HEK293 (cell line): ENCODE measurements at regions not wholly inside any gene's neighbourhood (a gene's known extent, or its start where the extent isn't known, plus 50 kb on each side); places are given as distances from the start of the nearest gene placed in this dataset.

ENCODE experiments used
- CTCF ChIA-PET: fragments of 350-600 bp; formaldehyde crosslinking; extraction: SDS; loops from one replicate; lab custom pipeline; 2021; ENCODE audit warnings: antibody characterized with exemption; lab: Yijun Ruan, JAX
- POLR2A ChIA-PET: fragments of 300-600 bp; formaldehyde crosslinking; extraction: SDS; loops from one replicate; lab custom pipeline; 2020; ENCODE audit warnings: antibody characterized with exemption, inconsistent platforms; lab: Yijun Ruan, JAX
- H3K27ac ChIP-seq: fragments of 200-500 bp; sonication (Bioruptor generic); 2 replicates; pipeline ENCODE4 v1.5.1; 2014; ENCODE audit warnings: low read depth, low read length, control low read depth, inconsistent platforms; ENCODE audit errors: extremely low read depth
- H3K36me3 ChIP-seq, 2 experiments: fragments of 200-500 bp in 1 of 2; sonication (Bioruptor generic) in 1 of 2; 1 replicate in 1 of 2; 2 replicates in 1 of 2; pipeline ENCODE4 v1.5.1; 2014 to 2017; ENCODE audit warnings: inconsistent platforms in 2 of 2, low read length in 2 of 2; ENCODE audit not compliant: control insufficient read depth in 2 of 2, insufficient read depth in 1 of 2
- H3K4me1 ChIP-seq: fragments of 200-500 bp; sonication (Bioruptor generic); 2 replicates; pipeline ENCODE4 v1.5.1; 2014; ENCODE audit warnings: mild to moderate bottlenecking, low read length, inconsistent platforms; ENCODE audit not compliant: control insufficient read depth, insufficient read depth
- H3K4me3 ChIP-seq: 2 replicates; pipeline ENCODE4 v1.5.1; 2011; ENCODE audit warnings: low read depth, mild to moderate bottlenecking, control low read depth, low read length, moderate library complexity
- H3K9me3 ChIP-seq: fragments of 200-500 bp; sonication (Bioruptor generic); 2 replicates; pipeline ENCODE4 v1.5.1; 2014; ENCODE audit warnings: low read depth, low read length, inconsistent platforms; ENCODE audit not compliant: control insufficient read depth, insufficient read depth
- GLIS1 ChIP-seq: fragments of 450-650 bp; formaldehyde crosslinking; IDR thresholded peaks from 2 replicates; pipeline ENCODE4 v1.5.1; 2016; ENCODE audit warnings: missing biosample characterization, missing genetic modification characterization
- KLF10 ChIP-seq: fragments of 450-650 bp; IDR thresholded peaks from 2 replicates; pipeline ENCODE4 v1.5.1; 2018; ENCODE audit warnings: missing biosample characterization, mild to moderate bottlenecking, missing genetic modification characterization
- KLF17 ChIP-seq: fragments of 450-650 bp; formaldehyde crosslinking; IDR thresholded peaks from 2 replicates; pipeline ENCODE4 v1.5.1; 2016; ENCODE audit warnings: missing biosample characterization, missing genetic modification characterization
- PBX3 ChIP-seq: sonication (generic); formaldehyde crosslinking; IDR thresholded peaks from 2 replicates; pipeline ENCODE4 v1.8.1; 2022; ENCODE audit warnings: mild to moderate bottlenecking, moderate library complexity, missing genetic modification reagents
- REPIN1 ChIP-seq: fragments of 450-650 bp; formaldehyde crosslinking; IDR thresholded peaks from 2 replicates; pipeline ENCODE4 v1.5.1; 2017; ENCODE audit warnings: missing biosample characterization, missing genetic modification characterization, low read depth
- REST ChIP-seq: fragments of 450-650 bp; formaldehyde crosslinking; IDR thresholded peaks from 2 replicates; pipeline ENCODE4 v1.5.1; 2016; ENCODE audit warnings: missing biosample characterization, missing genetic modification characterization
- SALL2 ChIP-seq: fragments of 450-650 bp; formaldehyde crosslinking; IDR thresholded peaks from 2 replicates; pipeline ENCODE4 v1.5.0; 2017; ENCODE audit warnings: missing biosample characterization, mild to moderate bottlenecking, missing genetic modification characterization, borderline replicate concordance
- ZBTB48 ChIP-seq: fragments of 450-650 bp; formaldehyde crosslinking; IDR thresholded peaks from 2 replicates; pipeline ENCODE4 v1.5.1; 2016; ENCODE audit warnings: missing biosample characterization, missing genetic modification characterization
- ZFHX2 ChIP-seq: fragments of 450-650 bp; formaldehyde crosslinking; conservative IDR thresholded peaks from 2 replicates; pipeline ENCODE4 v1.5.1; 2016; ENCODE audit warnings: missing biosample characterization, missing genetic modification characterization
- ZNF132 ChIP-seq: fragments of 450-650 bp; formaldehyde crosslinking; IDR thresholded peaks from 2 replicates; pipeline ENCODE4 v1.5.1; 2017; ENCODE audit warnings: missing biosample characterization, missing genetic modification characterization, borderline replicate concordance
- ZNF19 ChIP-seq: fragments of 450-650 bp; formaldehyde crosslinking; IDR thresholded peaks from 2 replicates; pipeline ENCODE4; 2016; ENCODE audit warnings: missing biosample characterization, missing genetic modification characterization, low read depth
- ZNF214 ChIP-seq: fragments of 450-650 bp; formaldehyde crosslinking; IDR thresholded peaks from 2 replicates; pipeline ENCODE4 v1.5.1; 2017; ENCODE audit warnings: missing biosample characterization, mild to moderate bottlenecking, missing genetic modification characterization, borderline replicate concordance
- ZNF280D ChIP-seq: fragments of 450-650 bp; formaldehyde crosslinking; IDR thresholded peaks from 2 replicates; pipeline ENCODE4 v1.5.1; 2016; ENCODE audit warnings: missing biosample characterization, missing genetic modification characterization
- ZNF292 ChIP-seq: fragments of 450-650 bp; formaldehyde crosslinking; IDR thresholded peaks from 2 replicates; pipeline ENCODE4 v1.5.1; 2016; ENCODE audit warnings: low read depth, missing biosample characterization, missing genetic modification characterization, borderline replicate concordance
- ZNF311 ChIP-seq: fragments of 450-650 bp; formaldehyde crosslinking; IDR thresholded peaks from 2 replicates; pipeline ENCODE4 v1.5.1; 2017; ENCODE audit warnings: missing biosample characterization, missing genetic modification characterization, borderline replicate concordance
- ZNF324 ChIP-seq: fragments of 450-650 bp; formaldehyde crosslinking; IDR thresholded peaks from 2 replicates; pipeline ENCODE4 v1.5.1; 2016; ENCODE audit warnings: missing biosample characterization, missing genetic modification characterization
- ZNF37A ChIP-seq: fragments of 450-650 bp; IDR thresholded peaks from 2 replicates; pipeline ENCODE4 v1.5.1; 2018; ENCODE audit warnings: missing biosample characterization, missing genetic modification characterization
- ZNF521 ChIP-seq: fragments of 450-650 bp; formaldehyde crosslinking; IDR thresholded peaks from 2 replicates; pipeline ENCODE4 v1.5.1; 2017; ENCODE audit warnings: missing biosample characterization, mild to moderate bottlenecking, missing genetic modification characterization
- ZNF548 ChIP-seq: fragments of 450-650 bp; formaldehyde crosslinking; IDR thresholded peaks from 2 replicates; pipeline ENCODE4 v1.5.1; 2016; ENCODE audit warnings: missing biosample characterization, missing genetic modification characterization
- ZNF558 ChIP-seq: fragments of 450-650 bp; formaldehyde crosslinking; IDR thresholded peaks from 2 replicates; pipeline ENCODE4 v1.5.1; 2016; ENCODE audit warnings: missing biosample characterization, missing genetic modification characterization
- ZNF624 ChIP-seq: fragments of 450-650 bp; formaldehyde crosslinking; IDR thresholded peaks from 2 replicates; pipeline ENCODE4 v1.5.1; 2017; ENCODE audit warnings: missing biosample characterization, missing genetic modification characterization
- ZNF639 ChIP-seq: fragments of 450-650 bp; formaldehyde crosslinking; IDR thresholded peaks from 2 replicates; pipeline ENCODE4 v1.5.1; 2016; ENCODE audit warnings: missing biosample characterization, missing genetic modification characterization
- ZNF785 ChIP-seq: fragments of 450-650 bp; formaldehyde crosslinking; IDR thresholded peaks from 2 replicates; pipeline ENCODE4 v1.5.1; 2016; ENCODE audit warnings: missing biosample characterization, missing genetic modification characterization
- ZNF837 ChIP-seq: fragments of 450-650 bp; formaldehyde crosslinking; IDR thresholded peaks from 2 replicates; pipeline ENCODE4 v1.5.1; 2016; ENCODE audit warnings: missing biosample characterization, missing genetic modification characterization

- Histone ChIP-seq H3K36me3 (no peaks in the 10 kb centered on the region), H3K27ac (no peak overlapping the region), H3K4me3 (no peak overlapping the region), H3K4me1 (no peaks in the 10 kb centered on the region), H3K9me3 (no peaks in the 10 kb centered on the region)
- ChIA-PET CTCF (interaction anchor here (0.6 kb wide), 1 partner anchor 264 kb away, joined by 4 read pairs; no protein-coding TSS in a partner anchor), POLR2A (no interaction called here)
- TF ChIP-seq ZBTB48 (tag by site-specific recombination) = no peak
- no peak for TF ChIP-seq ZNF132 (tag by site-specific recombination)
- TF ChIP-seq KLF10 (tag by site-specific recombination) = no peak
- no peak for TF ChIP-seq KLF17 (tag by site-specific recombination)
- no peak for TF ChIP-seq ZNF280D (tag by site-specific recombination)
- no peak for TF ChIP-seq ZFHX2 (tag by site-specific recombination)
- TF ChIP-seq ZNF37A (tag by site-specific recombination) = no peak
- no peak for TF ChIP-seq ZNF521 (tag by site-specific recombination)
- no peak for TF ChIP-seq PBX3 (CRISPR knock-in tag)
- TF ChIP-seq SALL2 (tag by site-specific recombination) = no peak
- TF ChIP-seq REPIN1 (tag by site-specific recombination) = no peak
- no peak for TF ChIP-seq ZNF837 (tag by site-specific recombination)
- TF ChIP-seq ZNF548 = no peak
- TF ChIP-seq GLIS1 = no peak
- no peak for TF ChIP-seq ZNF324
- TF ChIP-seq ZNF639 (tag by site-specific recombination) = no peak
- no peak for TF ChIP-seq ZNF624 (tag by site-specific recombination)
- TF ChIP-seq ZNF19 (tag by site-specific recombination) = no peak
- TF ChIP-seq ZNF785 = no peak
Measured at GRCh38 chr5:54603372-54603771, 85.8 kb downstream of the SNX18 start.

- ChIA-PET CTCF (no interaction called here), POLR2A (no interaction called here)
- no peaks in the 10 kb centered on the region for H3K9me3 ChIP-seq
- H3K36me3 ChIP-seq = no peaks in the 10 kb centered on the region
- H3K27ac ChIP-seq = no peak overlapping the region
- no peak overlapping the region for H3K4me3 ChIP-seq
- H3K4me1 ChIP-seq = no peaks in the 10 kb centered on the region
- no peak for TF ChIP-seq REST (tag by site-specific recombination)
- TF ChIP-seq ZNF311 (tag by site-specific recombination) = no peak
- no peak for TF ChIP-seq ZNF292 (tag by site-specific recombination)
- TF ChIP-seq ZNF558 (tag by site-specific recombination) = no peak
- no peak for TF ChIP-seq ZNF214 (tag by site-specific recombination)
- no peak for TF ChIP-seq KLF17 (tag by site-specific recombination)
Measured at GRCh38 chr5:54602475-54602874, 84.9 kb downstream of the SNX18 start.
